GM21360 (cell line): ENCODE measurements at regions not wholly inside any gene's neighbourhood (a gene's known extent, or its start where the extent isn't known, plus 50 kb on each side); places are given as distances from the start of the nearest gene placed in this dataset.
"Not testable (repeated sequence)": the region's sequence is repeated elsewhere in the genome, so short reads cannot be mapped to it uniquely, and the experiment has no call there.

ENCODE experiments used
- ATAC-seq: cut with Tn5 transposase; IDR thresholded peaks from one replicate; pipeline ENCODE4 v1.9.1; 2021; ENCODE audit warnings: mild to moderate bottlenecking, moderate library complexity; ENCODE audit not compliant: unreplicated experiment

GRCh38 chr6:142633317-142633716 lies 311.7 kb downstream of the HIVEP2 start:
- ATAC-seq, result no peak

- ATAC-seq, result no peak
These were observed 309.8 kb downstream of the HIVEP2 start for GRCh38 chr6:142635130-142635529.

GRCh38 chr6:142637624-142638351 lies 307.2 kb downstream of the HIVEP2 start:
- ATAC-seq, result no peak

- no peak for ATAC-seq
These were observed 302.3 kb downstream of the HIVEP2 start for GRCh38 chr6:142642651-142643050.

GRCh38 chr6:142644866-142645265 lies 300.1 kb downstream of the HIVEP2 start:
- no peak for ATAC-seq

GRCh38 chr6:142645663-142646062 lies 299.3 kb downstream of the HIVEP2 start:
- ATAC-seq, result no peak

GRCh38 chr6:142647449-142648035 lies 297.4 kb downstream of the HIVEP2 start:
- no peak for ATAC-seq

GRCh38 chr6:142648036-142648451 lies 296.9 kb downstream of the HIVEP2 start:
- no peak for ATAC-seq

- no peak for ATAC-seq
These were observed 296.4 kb downstream of the HIVEP2 start for GRCh38 chr6:142648526-142648925.

- ATAC-seq, result not testable (repeated sequence)
These were observed 295.3 kb downstream of the HIVEP2 start for GRCh38 chr6:142649438-142650234.

GRCh38 chr6:142651384-142651783 lies 293.6 kb downstream of the HIVEP2 start:
- no peak for ATAC-seq

GRCh38 chr6:142653710-142654420 lies 291.1 kb downstream of the HIVEP2 start:
- ATAC-seq, result no peak

- ATAC-seq, result no peak
These were observed 285.3 kb downstream of the HIVEP2 start for GRCh38 chr6:142659661-142660060.

- ATAC-seq, result no peak
These were observed 279.6 kb downstream of the HIVEP2 start for GRCh38 chr6:142665393-142665792.

- ATAC-seq, result no peak
These were observed 278.3 kb downstream of the HIVEP2 start for GRCh38 chr6:142666599-142667185.

GRCh38 chr6:142669471-142670351 lies 275.3 kb downstream of the HIVEP2 start:
- ATAC-seq, result no peak

GRCh38 chr6:142671791-142672190 lies 273.2 kb downstream of the HIVEP2 start:
- peak; percentile 89 for ATAC-seq

GRCh38 chr6:142675517-142675916 lies 269.5 kb downstream of the HIVEP2 start:
- no peak for ATAC-seq

GRCh38 chr6:142676027-142676443 lies 268.9 kb downstream of the HIVEP2 start:
- no peak for ATAC-seq
